Upper lobe of right lung (tissue), 1 donor: ENCODE measurements at regions not wholly inside any gene's neighbourhood (a gene's known extent, or its start where the extent isn't known, plus 50 kb on each side); places are given as distances from the start of the nearest gene placed in this dataset.
"Not testable (repeated sequence)": the region's sequence is repeated elsewhere in the genome, so short reads cannot be mapped to it uniquely, and the experiment has no call there.

Source experiments
- ATAC-seq: fragments of 200-7000 bp; cut with Tn5 transposase; one replicate; pipeline ENCODE4 v1.9.1; 2020; ENCODE audit warnings: mild to moderate bottlenecking, moderate library complexity
- DNase-seq: peaks from one replicate; pipeline ENCODE4 v3.0.0-alpha.2; 2020
- H3K27ac ChIP-seq: fragments of 200-600 bp; one replicate; pipeline ENCODE4 v1.8.0; 2022
- H3K27me3 ChIP-seq: fragments of 200-600 bp; one replicate; pipeline ENCODE4 v1.8.0; 2022; ENCODE audit warnings: mild to moderate bottlenecking
- H3K36me3 ChIP-seq: fragments of 200-600 bp; one replicate; pipeline ENCODE4 v1.8.0; 2022
- H3K4me1 ChIP-seq: fragments of 200-600 bp; one replicate; pipeline ENCODE4 v1.8.0; 2022
- H3K4me3 ChIP-seq: fragments of 200-600 bp; one replicate; pipeline ENCODE4 v1.8.0; 2022; ENCODE audit warnings: mild to moderate bottlenecking
- H3K9me3 ChIP-seq: fragments of 200-600 bp; one replicate; pipeline ENCODE4 v1.8.0; 2022
- intact Hi-C: fragments of 100-400 bp; cut with DNase I; formaldehyde crosslinking; loops from one replicate; pipeline ENCODE4 v1.11.0; 2022
- TF ChIP-seq, protein P1 (sequence below): fragments of 200-600 bp; IDR thresholded peaks from one replicate; pipeline ENCODE4 v1.8.0; 2022; ENCODE audit warnings: antibody characterized with exemption
- donor health status: DM: no; HTN: yes; CAD: no; lungs with severe emphysema.

DNA sequence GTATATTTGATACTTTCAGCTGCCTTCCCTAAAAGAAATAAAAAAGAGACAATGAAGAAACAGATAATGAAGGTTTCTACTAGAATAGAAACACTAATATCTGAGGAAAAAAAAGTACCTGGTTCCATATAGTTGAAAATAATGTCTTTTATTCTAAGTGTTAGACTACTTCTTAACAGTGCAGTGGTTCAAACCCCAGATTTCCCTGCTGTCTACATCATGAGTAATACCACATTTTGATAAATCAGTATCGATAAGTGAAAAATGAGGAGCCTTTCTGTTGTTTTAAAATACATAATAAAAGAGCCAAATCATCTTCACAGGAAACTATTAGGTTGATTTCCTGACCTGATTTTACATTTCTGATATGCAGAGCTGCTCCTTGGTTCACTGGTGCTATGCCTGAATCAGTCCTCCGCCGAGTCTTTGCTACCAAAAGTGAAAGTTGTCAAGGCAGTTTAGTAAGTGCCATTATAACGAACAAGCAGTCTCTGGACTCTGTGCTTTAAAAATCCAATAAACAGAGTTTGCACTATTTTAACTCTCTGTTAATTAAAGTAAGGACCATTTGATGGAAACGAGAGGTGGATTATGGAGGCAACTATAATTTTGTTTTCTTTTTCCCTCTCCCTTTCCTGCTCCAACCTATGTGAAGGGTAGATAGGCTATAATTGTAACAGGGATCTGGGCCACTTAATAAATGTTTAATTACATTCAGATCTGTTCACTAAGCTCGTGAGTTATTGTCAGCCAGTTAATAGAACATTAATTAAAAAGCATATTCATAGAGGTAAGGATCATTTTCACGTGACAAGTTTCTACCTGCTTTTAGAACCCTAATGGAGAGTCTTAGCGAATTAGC, 724.5 kb upstream of the RAG2 start:
- Histone ChIP-seq H3K9me3 (no peaks in the 10 kb centered on the region), H3K27ac (no peak overlapping the region), H3K36me3 (no peaks in the 10 kb centered on the region), H3K27me3 (no peaks in the 10 kb centered on the region), H3K4me3 (no peak overlapping the region), H3K4me1 (no peaks in the 10 kb centered on the region)
- DNase-seq = no peak
- ATAC-seq = no peak
- TF ChIP-seq, protein P1, sequence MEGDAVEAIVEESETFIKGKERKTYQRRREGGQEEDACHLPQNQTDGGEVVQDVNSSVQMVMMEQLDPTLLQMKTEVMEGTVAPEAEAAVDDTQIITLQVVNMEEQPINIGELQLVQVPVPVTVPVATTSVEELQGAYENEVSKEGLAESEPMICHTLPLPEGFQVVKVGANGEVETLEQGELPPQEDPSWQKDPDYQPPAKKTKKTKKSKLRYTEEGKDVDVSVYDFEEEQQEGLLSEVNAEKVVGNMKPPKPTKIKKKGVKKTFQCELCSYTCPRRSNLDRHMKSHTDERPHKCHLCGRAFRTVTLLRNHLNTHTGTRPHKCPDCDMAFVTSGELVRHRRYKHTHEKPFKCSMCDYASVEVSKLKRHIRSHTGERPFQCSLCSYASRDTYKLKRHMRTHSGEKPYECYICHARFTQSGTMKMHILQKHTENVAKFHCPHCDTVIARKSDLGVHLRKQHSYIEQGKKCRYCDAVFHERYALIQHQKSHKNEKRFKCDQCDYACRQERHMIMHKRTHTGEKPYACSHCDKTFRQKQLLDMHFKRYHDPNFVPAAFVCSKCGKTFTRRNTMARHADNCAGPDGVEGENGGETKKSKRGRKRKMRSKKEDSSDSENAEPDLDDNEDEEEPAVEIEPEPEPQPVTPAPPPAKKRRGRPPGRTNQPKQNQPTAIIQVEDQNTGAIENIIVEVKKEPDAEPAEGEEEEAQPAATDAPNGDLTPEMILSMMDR = no peak
- intact Hi-C loops = no loop called here

DNA sequence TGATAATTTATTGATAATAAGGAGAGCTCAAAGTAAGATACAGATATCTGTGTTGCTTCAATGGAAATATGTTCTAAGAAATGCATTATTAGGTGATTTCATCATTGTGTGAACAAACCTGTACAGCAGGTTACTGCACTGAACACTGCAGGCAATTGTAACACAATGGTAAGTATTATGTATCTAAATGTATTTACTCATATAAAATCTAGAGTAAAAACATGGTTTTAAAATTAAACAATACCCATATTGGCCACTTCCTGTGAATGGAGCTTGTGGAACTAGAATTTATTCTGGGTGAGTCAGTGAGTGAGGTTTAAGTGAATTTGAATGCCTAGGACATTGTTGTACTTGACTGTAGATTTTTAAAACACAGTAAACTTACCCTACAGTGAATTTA, 722.9 kb upstream of the RAG2 start:
- intact Hi-C loops = no loop called here
- no peak overlapping the region for H3K4me3 ChIP-seq
- H3K9me3 ChIP-seq = no peaks in the 10 kb centered on the region
- TF ChIP-seq, protein P1 = no peak
- H3K27me3 ChIP-seq = no peaks in the 10 kb centered on the region
- no peak overlapping the region for H3K27ac ChIP-seq
- no peaks in the 10 kb centered on the region for H3K36me3 ChIP-seq
- no peaks in the 10 kb centered on the region for H3K4me1 ChIP-seq
- ATAC-seq (no peak), DNase-seq (no peak)

DNA sequence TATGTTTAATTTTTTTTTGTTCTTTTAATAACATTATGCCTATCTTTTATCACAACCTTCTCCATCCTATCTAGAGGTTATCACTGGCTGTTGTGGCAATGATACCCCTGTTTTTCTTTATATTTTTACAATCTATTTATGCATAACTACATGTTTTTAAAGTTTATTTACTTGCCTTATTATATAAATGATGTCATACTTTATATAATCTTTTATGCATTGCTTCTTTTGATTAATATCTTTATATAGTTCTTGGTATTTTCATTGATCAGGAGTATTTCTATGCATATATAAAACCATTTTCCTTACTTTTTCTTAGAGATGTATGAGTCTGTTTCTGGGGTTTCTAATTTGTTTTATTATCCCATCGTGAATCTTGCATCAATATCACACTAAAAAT, 719.8 kb upstream of the RAG2 start:
- TF ChIP-seq, protein P1 = no peak
- ATAC-seq (no peak), DNase-seq (no peak)
- H3K4me3 ChIP-seq = no peak overlapping the region
- no peaks in the 10 kb centered on the region for H3K9me3 ChIP-seq
- H3K4me1 ChIP-seq = no peaks in the 10 kb centered on the region
- no peaks in the 10 kb centered on the region for H3K36me3 ChIP-seq
- no peak overlapping the region for H3K27ac ChIP-seq
- intact Hi-C loops = no loop called here
- no peaks in the 10 kb centered on the region for H3K27me3 ChIP-seq

DNA sequence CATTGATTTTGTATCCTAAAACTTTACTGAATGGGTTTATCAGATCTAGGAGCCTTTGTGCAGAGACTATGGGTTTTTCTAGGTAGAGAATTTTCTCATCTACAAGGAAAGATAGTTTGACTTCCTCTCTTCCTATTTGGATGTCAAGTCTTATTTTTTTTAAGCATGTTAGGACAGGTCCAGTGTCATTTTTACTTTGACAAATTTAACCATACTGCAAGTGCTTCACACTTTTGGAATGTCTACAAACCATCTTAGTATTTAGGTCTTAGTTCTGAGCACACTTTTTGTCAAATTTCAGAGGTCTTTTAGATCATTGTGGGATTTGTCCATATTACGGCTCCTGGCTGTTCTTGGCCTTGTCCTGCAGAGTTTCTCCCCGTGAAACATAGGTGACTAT, 715.2 kb upstream of the RAG2 start:
- TF ChIP-seq, protein P1 = no peak
- intact Hi-C loops = no loop called here
- H3K4me3 ChIP-seq = no peak overlapping the region
- no peaks in the 10 kb centered on the region for H3K4me1 ChIP-seq
- H3K27me3 ChIP-seq = no peaks in the 10 kb centered on the region
- no peaks in the 10 kb centered on the region for H3K36me3 ChIP-seq
- DNase-seq (no peak), ATAC-seq (no peak)
- H3K9me3 ChIP-seq = no peaks in the 10 kb centered on the region
- no peak overlapping the region for H3K27ac ChIP-seq

DNA sequence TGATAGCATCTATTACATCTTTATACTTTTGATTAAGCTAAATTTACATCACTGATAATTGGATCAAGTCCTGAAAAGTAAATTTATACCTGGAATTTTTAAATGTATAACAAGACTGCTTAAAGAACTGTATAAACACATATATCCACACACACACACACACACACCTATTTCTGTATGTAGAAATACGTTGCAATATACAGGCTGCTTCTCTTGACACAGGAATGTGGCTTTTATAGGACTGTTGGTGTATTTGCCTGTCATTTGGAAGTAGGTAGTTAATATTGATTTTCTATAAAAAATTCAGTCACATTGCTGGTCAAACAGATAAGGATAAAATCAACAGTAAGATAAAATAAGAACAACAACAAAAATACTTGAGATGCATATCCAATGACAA, 708.5 kb upstream of the RAG2 start:
- Histone ChIP-seq H3K27me3 (no peaks in the 10 kb centered on the region), H3K36me3 (no peaks in the 10 kb centered on the region), H3K9me3 (no peaks in the 10 kb centered on the region), H3K4me3 (no peak overlapping the region), H3K4me1 (no peaks in the 10 kb centered on the region), H3K27ac (no peak overlapping the region)
- ATAC-seq = no peak
- no peak for DNase-seq
- TF ChIP-seq, protein P1 = no peak
- intact Hi-C loops = no loop called here

DNA sequence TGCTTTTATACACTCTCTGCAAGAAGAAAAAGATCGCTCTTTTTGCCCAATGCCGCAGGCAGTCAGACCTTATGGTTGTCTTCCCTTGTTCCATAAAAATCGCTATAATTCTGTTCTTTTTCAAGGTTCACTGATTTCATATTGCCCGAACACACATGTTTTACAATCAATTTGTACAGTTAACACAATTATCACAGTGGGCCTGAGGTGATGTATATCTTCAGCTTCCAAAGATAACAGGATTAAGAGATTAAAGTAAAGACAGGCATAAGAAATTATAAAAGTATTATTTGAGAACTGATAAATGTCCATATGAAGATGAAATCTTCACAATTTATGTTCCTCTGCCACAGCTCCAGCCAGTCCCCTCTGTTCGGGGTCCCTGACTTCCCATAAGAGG, 703.4 kb upstream of the RAG2 start:
- H3K27me3 ChIP-seq, H3K36me3 ChIP-seq, DNase-seq, ATAC-seq, H3K27ac ChIP-seq, H3K4me3 ChIP-seq, H3K4me1 ChIP-seq, intact Hi-C loops, H3K9me3 ChIP-seq: not testable (repeated sequence)
